ENCODE measurements at regions not wholly inside any gene's neighbourhood (a gene's known extent, or its start where the extent isn't known, plus 50 kb on each side); places are given as distances from the start of the nearest gene placed in this dataset.

DNA sequence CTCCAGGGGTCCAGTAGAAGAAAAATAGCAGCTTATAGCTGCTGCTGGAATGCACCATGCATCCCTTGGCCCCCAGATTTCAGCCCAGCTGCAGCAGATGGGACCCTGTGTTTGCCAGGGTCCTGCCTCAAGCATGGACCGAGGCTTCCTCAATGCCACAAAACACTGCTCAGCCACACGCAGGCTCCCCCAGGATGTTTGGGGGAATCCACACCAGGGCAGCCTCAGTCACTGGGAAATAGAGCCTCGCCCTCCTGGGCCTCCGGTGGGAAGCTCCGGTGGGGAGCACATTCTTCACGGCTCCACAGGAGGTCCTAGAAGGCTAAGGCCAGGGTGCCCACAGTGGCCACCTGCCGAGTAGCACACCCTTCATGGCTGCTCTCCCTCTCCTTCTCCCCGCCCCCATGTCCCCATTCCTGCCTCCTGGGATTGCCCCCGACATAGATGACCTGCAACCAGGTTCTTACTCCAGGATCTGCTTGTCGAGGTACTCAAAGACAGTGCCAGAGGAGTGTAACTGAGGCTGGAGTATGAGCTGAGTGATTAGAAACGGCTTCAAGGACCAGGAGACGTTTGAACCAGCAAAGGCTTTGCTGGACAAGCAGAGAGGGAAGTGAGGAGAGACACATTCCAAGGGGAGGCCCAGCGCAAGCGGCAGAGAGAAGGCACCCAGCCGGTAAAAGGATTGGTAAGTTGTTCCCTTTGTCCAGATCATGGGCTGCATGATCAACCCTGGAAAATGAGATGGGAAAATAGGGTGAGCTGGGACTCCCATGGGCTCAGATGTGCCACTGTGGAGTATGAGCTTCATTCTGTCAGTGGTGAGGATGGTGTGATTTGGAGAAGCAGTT, 110.7 kb upstream of the UQCRFS1 start:
- no peak for DNase-seq (ENCODE audit: low read depth)

- DNase-seq (ENCODE audit: low read depth): no peak
Measured at GRCh38 chr19:29324291-29324680, 111.3 kb upstream of the UQCRFS1 start.

DNA sequence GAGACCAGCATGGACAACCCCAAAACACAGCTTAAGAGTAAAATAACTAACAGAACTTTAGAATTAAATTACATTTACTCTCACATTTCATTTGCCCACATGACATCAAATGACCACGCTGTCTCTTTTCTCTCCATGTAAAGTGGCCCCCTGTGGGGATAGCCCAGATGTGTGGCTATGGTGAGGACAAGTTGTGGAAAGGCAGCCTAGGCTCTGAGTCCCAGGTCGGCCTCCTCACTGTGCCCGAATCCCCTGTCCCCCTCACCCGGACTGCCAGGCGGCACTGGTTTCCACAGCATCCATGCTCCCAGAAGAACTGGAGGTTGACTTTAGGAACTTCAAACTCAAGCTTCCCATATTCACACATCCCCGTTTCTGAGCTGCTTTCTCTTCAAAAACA, 111.8 kb upstream of the UQCRFS1 start:
- DNase-seq (ENCODE audit: low read depth): no peak

DNA sequence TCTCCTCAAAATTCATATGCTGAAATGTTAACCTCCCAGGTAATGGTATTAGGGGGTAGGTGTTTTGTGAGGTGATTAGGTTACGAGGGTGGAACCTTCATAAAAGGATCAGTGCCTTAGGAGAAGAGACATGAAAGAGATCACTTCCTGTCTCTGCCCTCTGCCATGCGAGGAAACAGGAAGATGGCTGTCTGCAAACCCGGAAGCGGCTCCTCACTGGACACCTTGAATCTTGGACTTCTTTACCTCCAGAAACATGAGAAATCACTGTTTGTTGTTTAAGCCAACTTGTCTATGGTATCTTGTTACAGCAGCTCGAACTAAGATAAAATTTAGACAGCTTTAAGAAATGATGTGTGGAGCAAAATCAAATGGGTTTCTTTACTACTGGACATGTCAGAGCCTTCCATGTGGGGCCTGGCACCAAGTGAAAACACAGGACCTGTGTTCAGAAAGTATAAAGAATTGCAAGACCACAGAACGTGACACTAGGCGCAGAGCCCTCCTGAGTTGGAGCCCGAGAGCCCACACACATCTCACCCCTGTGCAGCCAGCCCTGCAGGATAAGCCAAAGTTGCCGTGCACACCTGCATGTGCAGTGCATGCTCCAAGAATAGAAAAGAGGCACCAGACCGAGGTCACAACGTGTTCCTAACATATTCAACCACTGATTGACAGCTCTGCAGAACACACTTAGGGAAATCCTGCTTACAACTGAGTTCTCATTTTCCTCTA, 112.5 kb upstream of the UQCRFS1 start:
- no peak for DNase-seq (ENCODE audit: low read depth)

GRCh38 chr19:29326351-29326750, 113.4 kb upstream of the UQCRFS1 start:
- no peak for DNase-seq (ENCODE audit: low read depth)

DNA sequence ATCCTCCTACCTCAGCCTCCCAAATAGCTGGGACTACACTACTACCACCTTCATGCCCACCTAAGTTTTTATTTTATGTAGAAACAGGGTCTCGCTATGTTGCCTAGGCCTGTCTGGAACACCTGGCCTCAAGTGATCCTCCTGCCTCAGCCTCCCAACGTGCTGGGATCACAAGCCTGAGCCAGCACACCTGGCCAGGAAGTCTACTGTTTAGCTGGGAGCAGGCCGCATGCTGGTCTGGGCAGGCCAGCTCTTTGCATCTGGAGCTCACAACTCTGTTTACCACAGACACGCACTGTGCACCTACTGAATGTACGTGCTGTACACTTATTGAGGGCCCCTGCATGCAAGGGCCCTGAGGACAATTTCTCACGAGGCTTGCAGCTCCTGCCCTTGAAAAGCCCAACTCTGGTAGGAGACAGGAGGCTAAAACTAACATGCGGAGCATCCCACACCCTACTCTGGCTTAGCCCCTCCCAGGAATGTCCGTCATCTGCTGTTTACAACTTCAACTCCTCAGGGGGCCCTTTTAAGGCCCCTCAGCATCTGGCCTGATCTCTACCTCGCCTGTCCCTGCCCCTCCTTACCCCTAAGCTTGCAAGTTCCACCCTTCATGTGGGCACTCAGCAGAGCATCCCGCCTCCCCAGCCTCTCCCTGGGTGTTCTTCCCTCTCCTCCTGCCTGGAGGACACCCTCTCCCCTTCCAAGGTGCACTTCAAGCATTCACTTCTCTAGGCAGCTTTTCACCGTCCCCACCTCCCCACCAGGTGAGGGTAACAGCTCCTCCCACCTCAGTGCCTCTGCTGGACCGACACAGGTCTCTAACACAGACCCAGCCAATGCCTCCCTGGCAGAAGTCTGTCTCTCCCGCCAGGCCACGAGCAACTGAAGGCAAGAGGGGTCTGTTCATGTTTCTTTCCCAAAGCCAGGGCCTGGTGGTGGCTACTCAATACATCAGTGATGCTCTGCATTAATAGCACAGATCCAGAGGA, 114.2 kb upstream of the UQCRFS1 start:
- no peak for DNase-seq (ENCODE audit: low read depth)

GRCh38 chr19:29328586-29328985, 115.6 kb upstream of the UQCRFS1 start:
- DNase-seq (ENCODE audit: low read depth): no peak

DNA sequence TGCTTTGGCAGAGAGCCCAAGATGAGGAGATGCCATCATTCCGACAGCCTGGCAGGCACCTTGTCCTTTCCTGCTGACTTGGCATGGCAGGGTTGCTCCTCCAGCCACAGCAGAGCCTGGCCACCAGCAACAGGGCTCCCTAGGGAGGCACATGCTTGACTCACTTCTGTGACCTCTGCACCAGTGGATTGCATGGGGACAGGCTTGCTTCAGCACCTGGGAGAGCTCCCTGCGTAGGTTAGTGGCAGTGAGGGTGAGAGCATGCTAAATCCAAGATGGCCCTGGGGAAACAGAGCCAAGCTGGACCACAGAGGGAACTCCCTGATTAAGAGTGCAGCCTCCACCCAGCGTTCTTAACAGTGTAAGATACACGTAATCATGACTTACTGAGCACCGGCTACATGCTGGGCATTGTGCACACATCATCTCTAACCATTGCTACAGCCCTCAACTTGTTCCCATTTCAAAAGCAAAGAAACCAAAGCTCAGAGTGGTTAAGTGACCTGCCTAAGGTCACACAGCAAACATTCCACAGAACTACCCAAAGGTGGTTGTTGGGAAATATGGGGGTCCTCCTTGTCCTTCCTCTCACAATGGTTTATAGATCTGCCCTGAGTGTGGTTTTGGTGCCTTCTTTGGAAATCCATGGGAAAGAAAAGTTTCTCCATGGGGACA, 116.6 kb upstream of the UQCRFS1 start:
- no peak for DNase-seq (ENCODE audit: low read depth)

DNA sequence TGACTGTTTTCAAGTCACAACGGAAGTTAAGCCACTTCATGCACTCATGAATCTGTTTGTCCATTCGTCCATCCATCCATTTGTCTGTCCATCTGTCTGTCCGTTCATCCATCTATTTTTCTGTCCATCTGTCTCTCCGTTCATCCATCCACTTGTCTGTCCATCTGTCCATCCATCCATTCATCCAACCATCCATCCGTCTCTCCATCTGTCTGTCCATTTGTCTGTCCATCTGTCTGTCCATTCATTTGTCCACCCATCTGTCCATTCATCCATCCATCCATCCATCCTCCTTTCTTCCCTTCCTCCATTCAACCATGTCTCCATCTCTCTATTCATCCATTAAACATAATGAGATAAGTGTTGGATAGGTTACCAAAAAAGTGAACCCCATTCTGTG, 123.5 kb upstream of the UQCRFS1 start:
- DNase-seq (ENCODE audit: low read depth): no peak

- no peak for DNase-seq (ENCODE audit: low read depth)
Measured at GRCh38 chr19:29337029-29337428, 124.1 kb upstream of the UQCRFS1 start.

DNA sequence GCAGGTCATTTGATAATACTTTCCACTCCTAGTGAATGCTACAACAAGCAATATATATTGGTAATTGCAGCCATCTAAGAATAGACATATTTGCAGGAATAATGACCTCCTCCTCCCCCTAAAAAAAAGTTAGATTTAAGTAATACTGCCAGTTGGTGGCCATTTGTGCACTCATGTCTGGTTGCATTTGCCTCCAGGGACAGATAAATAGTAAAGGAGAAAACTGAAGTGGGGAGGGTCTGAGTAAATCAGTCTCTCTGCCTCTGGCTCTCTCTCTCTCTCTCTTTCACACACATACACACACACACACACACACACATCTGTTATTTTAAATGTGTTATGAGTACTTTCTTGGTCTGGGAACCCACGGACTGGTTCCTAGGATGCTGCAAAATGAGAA, 125.5 kb upstream of the UQCRFS1 start:
- DNase-seq (ENCODE audit: low read depth): no peak

GRCh38 chr19:29342721-29343120, 129.8 kb upstream of the UQCRFS1 start:
- no peak for DNase-seq (ENCODE audit: low read depth)

DNA sequence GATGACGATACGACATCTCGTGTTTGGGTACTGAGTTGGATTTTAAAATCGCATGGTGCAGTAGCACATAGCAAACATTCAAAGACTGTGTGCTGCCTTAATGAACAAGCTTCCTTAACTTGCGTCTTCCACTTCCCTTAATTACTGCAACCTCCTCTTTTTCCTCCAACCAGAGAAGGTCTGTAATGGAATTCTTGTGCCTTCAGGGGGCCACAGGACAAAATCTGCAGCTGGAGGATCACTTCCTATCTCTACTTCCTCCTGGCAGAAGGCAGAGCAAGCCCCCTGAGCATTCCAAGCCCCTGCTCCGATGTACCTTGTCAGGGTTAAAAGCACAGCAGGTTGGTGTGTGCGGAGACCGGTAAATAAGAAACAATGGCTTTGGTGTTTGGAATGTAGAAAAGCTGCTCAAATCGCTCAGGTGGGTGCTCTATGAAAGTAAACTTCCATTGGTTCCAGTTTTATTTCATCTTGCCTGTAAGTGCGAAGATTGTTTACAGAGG, 151.3 kb upstream of the UQCRFS1 start:
- no peak for DNase-seq (ENCODE audit: low read depth)

- DNase-seq (ENCODE audit: low read depth): no peak
Measured at GRCh38 chr19:29364999-29365398, 152.0 kb upstream of the UQCRFS1 start.

DNA sequence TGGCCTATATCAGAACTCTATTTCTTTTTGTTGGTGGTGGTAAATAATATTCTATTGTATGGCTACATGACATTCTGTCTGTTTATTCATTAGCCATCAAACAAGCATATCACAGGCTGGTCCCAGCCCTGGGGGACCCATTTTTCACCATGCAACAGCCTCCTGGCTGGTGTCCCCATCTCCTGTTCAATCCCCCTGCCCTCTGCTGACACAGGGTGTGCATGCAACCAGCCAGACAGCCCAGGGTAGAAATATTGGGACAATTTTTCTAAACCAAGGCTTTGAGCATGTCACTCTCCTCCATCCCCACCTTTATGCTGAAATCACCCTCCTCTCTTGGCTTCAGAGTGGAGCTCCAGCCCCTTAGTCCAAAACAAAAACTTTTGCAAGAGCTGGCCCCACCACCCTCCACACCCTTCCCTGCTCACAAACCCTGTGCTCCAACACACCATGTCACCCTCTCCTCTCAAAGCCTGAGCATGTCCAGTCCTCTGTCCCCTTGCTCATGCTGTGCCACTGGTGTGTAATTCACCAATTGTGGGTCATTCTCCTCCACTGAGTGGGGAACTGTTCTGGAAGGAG, 153.0 kb upstream of the UQCRFS1 start:
- no peak for DNase-seq (ENCODE audit: low read depth)

DNA sequence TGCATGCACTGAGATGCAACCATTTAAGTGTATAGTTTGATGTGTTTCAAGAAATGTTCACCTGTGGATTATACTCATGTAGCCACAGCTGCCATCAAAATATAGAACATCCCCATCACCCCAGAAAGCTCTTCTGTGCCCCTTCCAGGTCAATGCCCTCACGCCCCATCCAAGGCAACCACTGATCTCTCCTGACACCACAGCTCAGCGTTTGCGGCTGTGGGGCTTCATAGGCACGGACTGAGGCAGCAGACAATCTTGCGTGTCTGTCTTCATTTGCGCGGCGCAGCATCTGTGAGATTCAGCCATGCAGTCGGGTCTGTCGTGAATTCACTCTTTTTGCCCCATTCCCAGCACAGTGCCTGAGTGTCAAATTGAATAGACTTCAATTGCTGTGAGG, 153.8 kb upstream of the UQCRFS1 start:
- DNase-seq (ENCODE audit: low read depth): no peak

DNA sequence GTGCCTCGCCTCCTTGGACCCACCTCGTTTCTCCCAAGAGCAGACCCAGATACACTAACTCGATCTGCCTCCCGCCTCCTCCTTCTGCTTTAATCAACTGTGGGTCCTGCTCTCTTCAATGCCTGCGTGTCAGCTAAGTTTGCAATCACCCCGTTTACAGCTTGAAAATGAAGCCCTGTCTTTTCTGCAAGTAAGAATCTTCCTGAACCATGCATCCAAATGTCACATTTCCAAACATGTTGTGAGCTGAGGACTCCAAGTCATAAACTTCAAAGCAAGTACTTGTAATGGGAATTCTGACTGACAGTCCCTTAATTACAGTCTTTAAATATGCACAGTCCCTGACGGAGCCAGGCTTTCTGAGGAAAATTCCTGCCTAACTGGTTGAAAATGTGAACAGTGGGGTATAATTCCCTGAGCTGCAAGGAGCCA, 154.9 kb upstream of the UQCRFS1 start:
- DNase-seq (ENCODE audit: low read depth): no peak

GRCh38 chr19:29370276-29370675, 155.5 kb upstream of the VSTM2B start:
- DNase-seq (ENCODE audit: low read depth): no peak

DNA sequence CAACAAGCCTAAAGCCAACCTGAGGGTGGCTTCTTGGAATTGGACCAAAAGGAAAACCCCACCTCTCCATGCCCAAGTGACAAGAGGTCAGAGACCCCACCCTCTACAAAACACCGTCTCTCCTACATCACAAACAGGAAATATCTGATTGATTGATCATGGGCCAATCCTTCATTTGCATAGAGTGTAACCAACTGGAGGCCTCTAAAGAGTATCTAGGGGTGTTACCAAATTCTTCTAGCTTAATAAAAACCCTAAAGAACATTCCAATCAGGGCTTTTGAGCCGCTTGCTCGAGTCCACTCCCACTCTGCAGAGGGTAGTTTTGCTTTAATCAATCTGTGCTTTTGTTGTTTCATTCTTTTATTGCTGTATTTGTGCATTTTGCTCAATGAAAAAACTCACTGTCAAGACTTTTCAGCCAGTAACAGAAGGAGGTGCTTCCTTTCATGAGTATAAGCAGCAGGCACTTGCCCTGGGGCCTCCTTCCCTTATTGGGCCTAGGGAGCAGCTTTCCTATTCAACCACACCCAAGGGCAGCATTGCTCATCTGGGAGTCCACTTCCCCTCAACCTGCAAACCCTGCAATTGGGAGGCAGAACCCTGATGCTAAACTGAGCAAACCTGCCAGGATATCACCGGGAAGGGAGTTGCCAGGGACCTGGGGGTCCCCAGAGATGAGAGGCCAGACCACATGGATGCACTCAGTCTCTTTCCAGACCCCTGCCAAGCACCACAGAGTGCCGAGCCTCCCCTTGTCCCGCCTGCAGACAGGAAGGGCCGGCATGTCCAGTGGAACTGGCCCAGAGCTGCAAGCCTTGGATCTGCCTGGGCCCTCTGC, 154.3 kb upstream of the VSTM2B start:
- DNase-seq (ENCODE audit: low read depth): no peak

DNA sequence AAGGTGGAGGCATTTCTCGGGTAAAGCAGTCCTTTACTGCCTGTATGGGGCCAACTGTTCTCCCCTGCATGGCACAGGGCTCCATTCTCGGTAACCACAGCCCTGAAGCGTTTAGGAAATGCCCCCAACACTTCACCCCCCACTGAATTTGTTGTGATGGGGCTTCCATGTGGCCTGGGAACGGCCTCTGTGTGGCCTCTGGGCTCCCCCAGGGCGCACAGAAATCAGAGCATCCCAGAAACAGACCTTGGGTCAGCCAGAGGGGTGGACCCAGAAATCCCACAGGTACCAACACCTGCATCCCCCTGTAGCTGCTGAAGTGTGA, 153.7 kb upstream of the VSTM2B start:
- DNase-seq (ENCODE audit: low read depth): no peak
